WTC11 (cell line): ENCODE measurements at regions not wholly inside any gene's neighbourhood (a gene's known extent, or its start where the extent isn't known, plus 50 kb on each side); places are given as distances from the start of the nearest gene placed in this dataset.

Experiments
- ATAC-seq: fragments of 200-7000 bp; cut with Tn5 transposase; 2 replicates; pipeline ENCODE4 v1.10.0; 2021; ENCODE audit warnings: mild to moderate bottlenecking, moderate library complexity
- CTCF ChIA-PET: fragments of 300-600 bp; sonication (Branson Sonifier 250); formaldehyde crosslinking; loops from one replicate; lab custom pipeline; 2021; ENCODE audit warnings: antibody characterized with exemption; lab: Charles Lee
- POLR2A ChIA-PET: fragments of 350-600 bp; sonication (Branson Sonifier 250); formaldehyde crosslinking; loops from one replicate; lab custom pipeline; 2021; ENCODE audit warnings: antibody characterized with exemption; lab: Charles Lee
- DNase-seq: peaks from one replicate; pipeline ENCODE4 v3.0.0; 2021; ENCODE audit warnings: low spot score
- H3K27ac Mint-ChIP-seq: 2 replicates; pipeline ENCODE4 v1.8.0; 2021; ENCODE audit warnings: mixed read lengths
- H3K27me3 Mint-ChIP-seq: 2 replicates; pipeline ENCODE4 v1.8.0; 2021; ENCODE audit warnings: low read depth, mild to moderate bottlenecking, moderate library complexity, mixed read lengths
- H3K36me3 Mint-ChIP-seq: 2 replicates; pipeline ENCODE4 v1.8.0; 2021; ENCODE audit warnings: mixed read lengths
- H3K4me1 Mint-ChIP-seq: 2 replicates; pipeline ENCODE4 v1.8.0; 2022; ENCODE audit warnings: mixed read lengths
- H3K4me3 Mint-ChIP-seq: 2 replicates; pipeline ENCODE4 v1.8.0; 2021; ENCODE audit warnings: mild to moderate bottlenecking, moderate library complexity, mixed read lengths
- H3K9me3 Mint-ChIP-seq: 2 replicates; pipeline ENCODE4 v1.8.0; 2021; ENCODE audit warnings: mixed read lengths
- ATF3 ChIP-seq: sonication (generic); formaldehyde crosslinking; conservative IDR thresholded peaks from 2 replicates; pipeline ENCODE4 v1.8.1; 2022; ENCODE audit warnings: mild to moderate bottlenecking, missing genetic modification reagents
- CDX4 ChIP-seq: fragments of 250-450 bp; sonication (Bioruptor Pico); IDR thresholded peaks from 2 replicates; pipeline ENCODE4 v1.9.0; 2021; ENCODE audit warnings: moderate library complexity, mild to moderate bottlenecking, inconsistent platforms, borderline replicate concordance
- E2F4 ChIP-seq: sonication (generic); formaldehyde crosslinking; IDR thresholded peaks from 2 replicates; pipeline ENCODE4 v1.8.1; 2022; ENCODE audit warnings: low read depth, mild to moderate bottlenecking, moderate library complexity, missing genetic modification reagents, borderline replicate concordance
- ELF4 ChIP-seq: sonication (generic); formaldehyde crosslinking; IDR thresholded peaks from 2 replicates; pipeline ENCODE4 v1.8.1; 2022; ENCODE audit warnings: low read depth, mild to moderate bottlenecking, moderate library complexity, missing genetic modification reagents
- ERG ChIP-seq: fragments of 250-450 bp; sonication (Bioruptor Pico); IDR thresholded peaks from 2 replicates; pipeline ENCODE4 v1.8.0; 2021; ENCODE audit warnings: mild to moderate bottlenecking
- ETV6 ChIP-seq: sonication (generic); formaldehyde crosslinking; IDR thresholded peaks from 2 replicates; pipeline ENCODE4 v1.8.1; 2022; ENCODE audit warnings: mild to moderate bottlenecking, missing genetic modification reagents
- FOXJ3 ChIP-seq: sonication (generic); formaldehyde crosslinking; IDR thresholded peaks from 2 replicates; pipeline ENCODE4 v1.9.0; 2021; ENCODE audit warnings: missing genetic modification reagents, mild to moderate bottlenecking, borderline replicate concordance
- FOXK1 ChIP-seq: sonication (generic); formaldehyde crosslinking; IDR thresholded peaks from 2 replicates; pipeline ENCODE4 v1.8.0; 2022; ENCODE audit warnings: mild to moderate bottlenecking, moderate library complexity, missing genetic modification reagents
- GABPB1 ChIP-seq: sonication (generic); formaldehyde crosslinking; IDR thresholded peaks from 2 replicates; pipeline ENCODE4 v1.8.1; 2023; ENCODE audit warnings: mild to moderate bottlenecking, missing genetic modification reagents
- HMGA2 ChIP-seq: fragments of 250-450 bp; sonication (Bioruptor Pico); IDR thresholded peaks from 2 replicates; pipeline ENCODE4 v1.4.0; 2021; ENCODE audit warnings: mild to moderate bottlenecking, moderate library complexity
- IRF1 ChIP-seq: sonication (generic); formaldehyde crosslinking; IDR thresholded peaks from 2 replicates; pipeline ENCODE4 v1.8.0; 2023; ENCODE audit warnings: missing genetic modification reagents
- JAZF1 ChIP-seq: fragments of 250-450 bp; sonication (Bioruptor Pico); IDR thresholded peaks from 2 replicates; pipeline ENCODE4 v1.9.0; 2021; ENCODE audit warnings: moderate library complexity, mild to moderate bottlenecking, inconsistent platforms
- JUN ChIP-seq: sonication (generic); formaldehyde crosslinking; IDR thresholded peaks from 2 replicates; pipeline ENCODE4 v1.8.0; 2023; ENCODE audit warnings: mild to moderate bottlenecking, missing genetic modification reagents
- MLX ChIP-seq: sonication (generic); formaldehyde crosslinking; IDR thresholded peaks from 2 replicates; pipeline ENCODE4 v1.8.1; 2023; ENCODE audit warnings: mild to moderate bottlenecking, missing genetic modification reagents, moderate library complexity
- OVOL2 ChIP-seq: fragments of 250-450 bp; sonication (Bioruptor Pico); IDR thresholded peaks from 2 replicates; pipeline ENCODE4 v1.9.0; 2021; ENCODE audit warnings: mild to moderate bottlenecking, borderline replicate concordance
- PRRX2 ChIP-seq: fragments of 250-450 bp; sonication (Bioruptor Pico); IDR thresholded peaks from 2 replicates; pipeline ENCODE4 v1.8.0; 2021; ENCODE audit warnings: mild to moderate bottlenecking
- SOX15 ChIP-seq: fragments of 250-450 bp; sonication (Bioruptor Pico); IDR thresholded peaks from 2 replicates; pipeline ENCODE4 v1.9.0; 2021; ENCODE audit warnings: mild to moderate bottlenecking
- ZMAT4 ChIP-seq: fragments of 250-450 bp; sonication (Bioruptor Pico); IDR thresholded peaks from 2 replicates; pipeline ENCODE4 v1.9.0; 2021; ENCODE audit warnings: mild to moderate bottlenecking
- ZNF138 ChIP-seq: sonication (generic); formaldehyde crosslinking; conservative IDR thresholded peaks from 2 replicates; pipeline ENCODE4 v1.8.1; 2022; ENCODE audit warnings: mild to moderate bottlenecking, moderate library complexity, missing genetic modification reagents
- ZNF317 ChIP-seq: sonication (generic); formaldehyde crosslinking; IDR thresholded peaks from 2 replicates; pipeline ENCODE4 v1.8.1; 2023; ENCODE audit warnings: low read depth, mild to moderate bottlenecking, moderate library complexity, missing genetic modification reagents, borderline replicate concordance
- ZSCAN18 ChIP-seq: fragments of 250-450 bp; sonication (Bioruptor Pico); IDR thresholded peaks from 2 replicates; pipeline ENCODE4 v2.1.2; 2022; ENCODE audit warnings: mild to moderate bottlenecking, moderate library complexity

- Mint-ChIP-seq H3K4me1 (no peaks in the 10 kb centered on the region), H3K27ac (no peak overlapping the region), H3K27me3 (no peaks in the 10 kb centered on the region), H3K36me3 (peaks cover 4% of the 10 kb centered on the region), H3K9me3 (peaks cover 4% of the 10 kb centered on the region), H3K4me3 (no peak overlapping the region)
- ChIA-PET POLR2A (no interaction called here), CTCF (no interaction called here)
- ATAC-seq (no peak), DNase-seq (no peak)
- TF ChIP-seq OVOL2 (no peak), ZNF138 (no peak), CDX4 (CRISPR knock-in tag) (no peak), JAZF1 (CRISPR knock-in tag) (no peak), FOXK1 (CRISPR knock-in tag) (no peak), ETV6 (CRISPR knock-in tag) (no peak), ELF4 (no peak), ZSCAN18 (CRISPR knock-in tag) (no peak), PRRX2 (CRISPR knock-in tag) (no peak), ATF3 (CRISPR knock-in tag) (no peak), IRF1 (CRISPR knock-in tag) (no peak), FOXJ3 (CRISPR knock-in tag) (no peak), ERG (no peak), ZMAT4 (no peak), ZNF317 (CRISPR knock-in tag) (no peak), E2F4 (CRISPR knock-in tag) (no peak), MLX (CRISPR knock-in tag) (no peak), GABPB1 (no peak), SOX15 (CRISPR knock-in tag) (no peak)
Observed at GRCh38 chr2:145085612-145086011, 565.7 kb upstream of the ZEB2 start.

GRCh38 chr2:145080426-145080825, 560.5 kb upstream of the ZEB2 start:
- Mint-ChIP-seq H3K9me3 (no peaks in the 10 kb centered on the region), H3K36me3 (no peaks in the 10 kb centered on the region)
- POLR2A ChIA-PET = no interaction called here
- no peak for DNase-seq
- ATAC-seq = no peak
- CTCF ChIA-PET = no interaction called here
- TF ChIP-seq JUN (no peak), HMGA2 (peak; percentile 35; the same call in 1 of the 2 replicates)
- TF ChIP-seq, all 79 proteins: peak for 1
- Mint-ChIP-seq H3K27ac (no peak overlapping the region), H3K4me1 (no peaks in the 10 kb centered on the region), H3K27me3 (no peaks in the 10 kb centered on the region), H3K4me3 (no peak overlapping the region)
